Breast epithelium (tissue), 3 donors: ENCODE measurements at regions not wholly inside any gene's neighbourhood (a gene's known extent, or its start where the extent isn't known, plus 50 kb on each side); places are given as distances from the start of the nearest gene placed in this dataset.
"Not testable (repeated sequence)": the region's sequence is repeated elsewhere in the genome, so short reads cannot be mapped to it uniquely, and the experiment has no call there.

Experiments
- CTCF ChIP-seq, 3 donors: fragments of 450-650 bp; IDR thresholded peaks; one replicate each; pipeline ENCODE4 v1.5.1; 2016 to 2017; ENCODE audit warnings: antibody characterized with exemption in 3 of 3, mild to moderate bottlenecking in 3 of 3, moderate library complexity in 3 of 3
- POLR2A ChIP-seq: fragments of 450-650 bp; IDR thresholded peaks from one replicate; pipeline ENCODE4 v1.6.1; 2016; ENCODE audit warnings: antibody characterized with exemption, mild to moderate bottlenecking, moderate library complexity

- not testable (repeated sequence) for TF ChIP-seq POLR2A; CTCF (IDR thresholded peaks at IDR 0.05)
These were observed 164.7 kb downstream of the SPDYE17 start for GRCh38 chr7:76867364-76867889.
